ENCODE measurements at regions not wholly inside any gene's neighbourhood (a gene's known extent, or its start where the extent isn't known, plus 50 kb on each side); places are given as distances from the start of the nearest gene placed in this dataset.
"Not testable (repeated sequence)": the region's sequence is repeated elsewhere in the genome, so short reads cannot be mapped to it uniquely, and the experiment has no call there.

DNA sequence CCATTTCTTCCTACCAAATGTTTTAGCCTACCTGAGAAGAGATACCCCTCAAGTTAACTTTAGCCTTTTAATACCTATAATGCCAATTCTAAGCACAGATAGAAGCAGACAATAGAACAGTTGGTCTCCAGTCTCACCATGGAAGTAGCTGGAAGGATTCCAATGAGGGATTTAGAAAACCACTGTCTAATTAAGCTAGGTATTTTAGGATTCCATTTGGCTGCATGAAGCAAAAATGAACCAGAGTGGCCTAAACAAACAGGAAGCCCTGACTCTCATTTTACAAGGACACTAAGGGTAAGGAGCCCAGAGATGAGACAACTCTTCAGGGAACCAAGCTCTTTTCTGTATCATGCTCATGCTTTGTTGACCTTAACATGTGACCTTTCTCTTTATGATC lies 199.2 kb downstream of the ALDH8A1 start:
- Histone ChIP-seq H3K9ac (ENCODE audit: low read depth, low read length) (no peak overlapping the region), H3K27ac (ENCODE audit: low read depth, low read length) (no peak overlapping the region), H3K9me3 (ENCODE audit: insufficient read depth, low read depth, low read length) (no peaks in the 10 kb centered on the region), H3K4me1 (ENCODE audit: insufficient read depth, low read length) (no peaks in the 10 kb centered on the region), H3K36me3 (ENCODE audit: insufficient read depth, low read length) (no peaks in the 10 kb centered on the region), H3K27me3 (ENCODE audit: insufficient read depth, low read length) (no peaks in the 10 kb centered on the region), H3K4me3 (ENCODE audit: low read length) (no peak overlapping the region)

DNA sequence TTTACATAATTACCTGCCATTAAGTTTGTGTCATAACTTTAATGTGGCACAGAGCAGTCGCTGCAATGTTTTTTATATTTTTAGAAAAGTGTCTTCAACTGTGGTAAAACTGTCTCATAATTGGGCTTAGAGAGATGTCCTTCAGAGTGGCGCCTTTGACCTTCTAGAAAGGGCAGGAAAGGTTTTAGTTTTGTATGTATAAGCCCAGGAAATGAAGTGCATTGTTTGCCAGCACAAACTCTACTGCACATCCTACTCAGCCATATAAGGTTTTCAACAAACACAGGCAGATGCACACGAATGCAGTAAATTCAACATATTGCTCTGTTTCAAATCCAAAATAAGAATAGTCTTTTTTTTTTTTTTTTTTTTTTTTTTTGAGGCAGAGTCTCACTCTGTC lies 201.4 kb downstream of the ALDH8A1 start:
- Histone ChIP-seq H3K36me3 (ENCODE audit: insufficient read depth, low read length) (no peaks in the 10 kb centered on the region), H3K27ac (ENCODE audit: low read depth, low read length) (no peak overlapping the region), H3K4me3 (ENCODE audit: low read length) (no peak overlapping the region), H3K27me3 (ENCODE audit: insufficient read depth, low read length) (no peaks in the 10 kb centered on the region), H3K4me1 (ENCODE audit: insufficient read depth, low read length) (peaks cover 4% of the 10 kb centered on the region; the same call in 1 of the 2 replicates), H3K9me3 (ENCODE audit: insufficient read depth, low read depth, low read length) (no peaks in the 10 kb centered on the region), H3K9ac (ENCODE audit: low read depth, low read length) (no peak overlapping the region)
- 91% methylated on average over 3 of the region's 3 CpGs for WGBS

DNA sequence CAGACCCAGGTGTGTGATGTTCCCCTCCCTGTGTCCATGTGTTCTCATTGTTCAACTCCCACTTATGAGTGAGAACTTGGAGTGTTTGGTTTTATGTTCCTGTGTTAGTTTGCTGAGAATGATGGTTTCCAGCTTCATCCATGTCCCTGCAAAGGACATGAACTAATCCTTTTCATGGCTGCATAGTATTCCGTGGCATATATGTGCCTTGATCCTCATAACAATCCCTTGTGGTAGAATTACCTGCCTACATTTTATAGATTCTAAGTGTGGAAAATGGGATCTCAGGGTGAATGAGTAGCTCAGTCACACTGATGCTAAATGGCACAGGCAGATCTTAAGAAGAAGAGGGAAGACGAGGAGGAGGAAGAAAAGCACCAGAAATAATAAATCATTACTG lies 202.7 kb downstream of the ALDH8A1 start:
- 90% methylated on average over 1 of the region's 2 CpGs for WGBS
- H3K4me3 ChIP-seq (ENCODE audit: low read length); H3K4me1 ChIP-seq (ENCODE audit: insufficient read depth, low read length): not testable (repeated sequence)

DNA sequence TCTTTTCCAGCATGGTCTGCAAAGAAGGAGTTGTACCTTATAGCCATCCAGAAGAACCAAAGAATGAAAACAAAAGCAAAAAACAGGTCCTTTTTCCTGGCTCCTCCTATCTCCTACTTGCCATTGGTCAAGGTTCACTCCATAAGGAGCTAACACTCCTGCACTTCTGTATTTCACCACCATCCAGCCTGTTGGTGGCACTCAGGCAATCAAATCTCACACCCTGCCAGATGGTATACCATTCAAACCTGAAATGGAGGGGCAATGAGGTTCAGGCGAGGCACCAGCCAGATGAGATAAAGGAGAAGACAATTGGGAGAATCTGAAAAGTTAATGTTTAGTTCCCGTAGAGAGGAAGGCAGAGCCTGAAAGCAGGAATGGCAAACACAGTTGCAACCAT lies 203.8 kb downstream of the ALDH8A1 start:
- peaks cover 4% of the 10 kb centered on the region; the same call in 1 of the 2 replicates for H3K4me1 ChIP-seq (ENCODE audit: insufficient read depth, low read length)
- 95% methylated on average over 2 of the region's 2 CpGs for WGBS
- H3K9ac ChIP-seq (ENCODE audit: low read depth, low read length) = no peak overlapping the region
- no peak overlapping the region for H3K27ac ChIP-seq (ENCODE audit: low read depth, low read length)
- H3K27me3 ChIP-seq (ENCODE audit: insufficient read depth, low read length) = no peaks in the 10 kb centered on the region
- no peaks in the 10 kb centered on the region for H3K36me3 ChIP-seq (ENCODE audit: insufficient read depth, low read length)
- H3K9me3 ChIP-seq (ENCODE audit: insufficient read depth, low read depth, low read length) = no peaks in the 10 kb centered on the region
- H3K4me3 ChIP-seq (ENCODE audit: low read length) = no peak overlapping the region

More for the DNA sequence above, 202.7 kb downstream of the ALDH8A1 start:
- not testable (repeated sequence) for H3K9ac ChIP-seq (ENCODE audit: low read depth, low read length); H3K27me3 ChIP-seq (ENCODE audit: insufficient read depth, low read length); H3K27ac ChIP-seq (ENCODE audit: low read depth, low read length); H3K36me3 ChIP-seq (ENCODE audit: insufficient read depth, low read length); H3K9me3 ChIP-seq (ENCODE audit: insufficient read depth, low read depth, low read length)

DNA sequence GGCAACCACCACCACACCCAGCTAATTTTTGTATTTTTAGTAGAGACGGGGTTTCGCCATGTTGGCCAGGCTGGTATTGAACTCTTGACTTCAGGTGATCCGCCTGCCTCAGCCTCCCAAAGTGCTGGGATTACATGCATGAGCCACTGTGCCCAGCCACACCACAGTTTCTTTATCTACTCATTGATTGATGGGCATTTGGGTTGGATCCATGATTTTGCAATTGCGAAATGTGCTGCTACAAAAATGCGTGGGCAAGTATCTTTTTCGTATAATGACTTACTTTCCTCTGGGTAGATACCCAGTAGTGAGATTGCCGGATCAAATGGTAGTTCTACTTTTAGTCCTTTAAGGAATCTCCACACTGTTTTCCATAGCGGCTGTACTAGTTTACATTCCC lies 204.7 kb downstream of the ALDH8A1 start:
- H3K27ac ChIP-seq (ENCODE audit: low read depth, low read length); H3K27me3 ChIP-seq (ENCODE audit: insufficient read depth, low read length); H3K9me3 ChIP-seq (ENCODE audit: insufficient read depth, low read depth, low read length); H3K9ac ChIP-seq (ENCODE audit: low read depth, low read length); H3K4me3 ChIP-seq (ENCODE audit: low read length); H3K4me1 ChIP-seq (ENCODE audit: insufficient read depth, low read length); H3K36me3 ChIP-seq (ENCODE audit: insufficient read depth, low read length): not testable (repeated sequence)
- 91% methylated on average over 8 of the region's 8 CpGs for WGBS

DNA sequence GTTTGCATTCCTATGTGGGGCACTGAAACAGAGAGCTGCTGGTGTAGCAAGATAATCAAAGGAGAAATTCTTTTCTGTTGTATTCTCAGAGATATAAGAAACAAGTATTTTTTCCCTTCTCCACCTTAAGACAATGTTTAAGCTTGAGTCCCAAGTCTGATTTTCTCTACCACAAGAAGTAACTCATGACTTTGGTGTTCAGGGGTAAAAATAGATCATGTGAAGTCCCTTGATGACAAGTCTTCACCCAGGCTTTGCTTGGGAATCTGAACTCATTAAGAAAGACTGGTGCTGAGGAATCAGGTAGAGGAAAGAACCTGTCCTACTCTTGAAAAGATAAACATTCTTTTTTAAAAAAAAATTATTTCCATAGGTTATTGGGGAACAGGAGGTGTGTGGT lies 205.6 kb downstream of the ALDH8A1 start:
- Histone ChIP-seq H3K4me3 (ENCODE audit: low read length) (no peak overlapping the region), H3K4me1 (ENCODE audit: insufficient read depth, low read length) (peaks cover 4% of the 10 kb centered on the region; the same call in 1 of the 2 replicates), H3K27ac (ENCODE audit: low read depth, low read length) (no peak overlapping the region), H3K9me3 (ENCODE audit: insufficient read depth, low read depth, low read length) (no peaks in the 10 kb centered on the region), H3K27me3 (ENCODE audit: insufficient read depth, low read length) (no peaks in the 10 kb centered on the region), H3K36me3 (ENCODE audit: insufficient read depth, low read length) (no peaks in the 10 kb centered on the region), H3K9ac (ENCODE audit: low read depth, low read length) (no peak overlapping the region)

- peaks cover 4% of the 10 kb centered on the region; the same call in 1 of the 2 replicates for H3K4me1 ChIP-seq (ENCODE audit: insufficient read depth, low read length)
- 57% methylated on average over 7 of the region's 7 CpGs for WGBS
Observed at GRCh38 chr6:134741200-134741536, 208.7 kb downstream of the ALDH8A1 start.

GRCh38 chr6:134740473-134741199 lies 209.3 kb downstream of the ALDH8A1 start:
- H3K4me3 ChIP-seq (ENCODE audit: low read length) = no peak overlapping the region
- H3K4me1 ChIP-seq (ENCODE audit: insufficient read depth, low read length) = peaks cover 4% of the 10 kb centered on the region; the same call in 1 of the 2 replicates
- 72% methylated on average over 4 of the region's 5 CpGs for WGBS
- H3K27me3 ChIP-seq (ENCODE audit: insufficient read depth, low read length) = no peaks in the 10 kb centered on the region
- no peak overlapping the region for H3K27ac ChIP-seq (ENCODE audit: low read depth, low read length)
- H3K9ac ChIP-seq (ENCODE audit: low read depth, low read length) = no peak overlapping the region
- H3K9me3 ChIP-seq (ENCODE audit: insufficient read depth, low read depth, low read length) = no peaks in the 10 kb centered on the region
- no peaks in the 10 kb centered on the region for H3K36me3 ChIP-seq (ENCODE audit: insufficient read depth, low read length)

More at GRCh38 chr6:134741200-134741536, 208.7 kb downstream of the ALDH8A1 start:
- Histone ChIP-seq H3K9me3 (ENCODE audit: insufficient read depth, low read depth, low read length) (no peaks in the 10 kb centered on the region), H3K36me3 (ENCODE audit: insufficient read depth, low read length) (no peaks in the 10 kb centered on the region), H3K4me3 (ENCODE audit: low read length) (no peak overlapping the region), H3K27me3 (ENCODE audit: insufficient read depth, low read length) (no peaks in the 10 kb centered on the region), H3K9ac (ENCODE audit: low read depth, low read length) (no peak overlapping the region), H3K27ac (ENCODE audit: low read depth, low read length) (no peak overlapping the region)

DNA sequence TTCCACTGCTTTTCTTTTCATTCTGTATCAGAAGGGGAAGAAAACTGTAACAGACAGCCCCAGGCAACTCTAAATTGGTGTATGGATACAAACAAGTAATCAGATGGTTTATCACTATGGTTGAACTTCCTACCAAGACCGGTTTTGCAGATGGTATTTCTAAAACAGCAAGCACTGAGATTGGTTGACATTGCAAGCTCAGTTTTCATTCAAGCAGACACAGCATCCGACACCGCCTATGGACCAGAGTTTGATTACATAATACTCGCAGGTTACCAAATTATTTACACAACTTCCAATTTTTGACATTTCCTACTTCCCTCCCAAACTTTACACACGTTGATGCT lies 209.9 kb downstream of the ALDH8A1 start:
- Histone ChIP-seq H3K27ac (ENCODE audit: low read depth, low read length) (no peak overlapping the region), H3K9me3 (ENCODE audit: insufficient read depth, low read depth, low read length) (no peaks in the 10 kb centered on the region), H3K4me3 (ENCODE audit: low read length) (no peak overlapping the region), H3K27me3 (ENCODE audit: insufficient read depth, low read length) (no peaks in the 10 kb centered on the region), H3K9ac (ENCODE audit: low read depth, low read length) (no peak overlapping the region), H3K4me1 (ENCODE audit: insufficient read depth, low read length) (peaks cover 4% of the 10 kb centered on the region; the same call in 1 of the 2 replicates), H3K36me3 (ENCODE audit: insufficient read depth, low read length) (no peaks in the 10 kb centered on the region)
- WGBS = 95% methylated on average over 4 of the region's 5 CpGs

GRCh38 chr6:134739299-134740026 lies 210.4 kb downstream of the ALDH8A1 start:
- WGBS = 96% methylated on average over 6 of the region's 6 CpGs
- Histone ChIP-seq H3K36me3 (ENCODE audit: insufficient read depth, low read length) (no peaks in the 10 kb centered on the region), H3K27ac (ENCODE audit: low read depth, low read length) (no peak overlapping the region), H3K27me3 (ENCODE audit: insufficient read depth, low read length) (no peaks in the 10 kb centered on the region), H3K9me3 (ENCODE audit: insufficient read depth, low read depth, low read length) (no peaks in the 10 kb centered on the region), H3K9ac (ENCODE audit: low read depth, low read length) (no peak overlapping the region), H3K4me1 (ENCODE audit: insufficient read depth, low read length) (peaks cover 4% of the 10 kb centered on the region; the same call in 1 of the 2 replicates), H3K4me3 (ENCODE audit: low read length) (no peak overlapping the region)

GRCh38 chr6:134738211-134738885 lies 211.6 kb downstream of the ALDH8A1 start:
- H3K9me3 ChIP-seq (ENCODE audit: insufficient read depth, low read depth, low read length) = no peaks in the 10 kb centered on the region
- H3K27ac ChIP-seq (ENCODE audit: low read depth, low read length) = no peak overlapping the region
- no peak overlapping the region for H3K4me3 ChIP-seq (ENCODE audit: low read length)
- 100% methylated on average over 1 of the region's 1 CpG for WGBS
- H3K9ac ChIP-seq (ENCODE audit: low read depth, low read length) = no peak overlapping the region
- no peaks in the 10 kb centered on the region for H3K36me3 ChIP-seq (ENCODE audit: insufficient read depth, low read length)
- no peaks in the 10 kb centered on the region for H3K27me3 ChIP-seq (ENCODE audit: insufficient read depth, low read length)
- no peaks in the 10 kb centered on the region for H3K4me1 ChIP-seq (ENCODE audit: insufficient read depth, low read length)
